WTC11 (cell line): ENCODE measurements at regions not wholly inside any gene's neighbourhood (a gene's known extent, or its start where the extent isn't known, plus 50 kb on each side); places are given as distances from the start of the nearest gene placed in this dataset.

Source experiments
- ATAC-seq: fragments of 200-7000 bp; cut with Tn5 transposase; 2 replicates; pipeline ENCODE4 v1.10.0; 2021; ENCODE audit warnings: mild to moderate bottlenecking, moderate library complexity
- CTCF ChIA-PET: fragments of 300-600 bp; sonication (Branson Sonifier 250); formaldehyde crosslinking; loops from one replicate; lab custom pipeline; 2021; ENCODE audit warnings: antibody characterized with exemption; lab: Charles Lee
- POLR2A ChIA-PET: fragments of 350-600 bp; sonication (Branson Sonifier 250); formaldehyde crosslinking; loops from one replicate; lab custom pipeline; 2021; ENCODE audit warnings: antibody characterized with exemption; lab: Charles Lee
- DNase-seq: peaks from one replicate; pipeline ENCODE4 v3.0.0; 2021; ENCODE audit warnings: low spot score
- H3K27ac Mint-ChIP-seq: 2 replicates; pipeline ENCODE4 v1.8.0; 2021; ENCODE audit warnings: mixed read lengths
- H3K27me3 Mint-ChIP-seq: 2 replicates; pipeline ENCODE4 v1.8.0; 2021; ENCODE audit warnings: low read depth, mild to moderate bottlenecking, moderate library complexity, mixed read lengths
- H3K36me3 Mint-ChIP-seq: 2 replicates; pipeline ENCODE4 v1.8.0; 2021; ENCODE audit warnings: mixed read lengths
- H3K4me1 Mint-ChIP-seq: 2 replicates; pipeline ENCODE4 v1.8.0; 2022; ENCODE audit warnings: mixed read lengths
- H3K4me3 Mint-ChIP-seq: 2 replicates; pipeline ENCODE4 v1.8.0; 2021; ENCODE audit warnings: mild to moderate bottlenecking, moderate library complexity, mixed read lengths
- H3K9me3 Mint-ChIP-seq: 2 replicates; pipeline ENCODE4 v1.8.0; 2021; ENCODE audit warnings: mixed read lengths
- ATF1 ChIP-seq: sonication (generic); formaldehyde crosslinking; IDR thresholded peaks from 2 replicates; pipeline ENCODE4 v1.8.1; 2023; ENCODE audit warnings: mild to moderate bottlenecking, moderate library complexity, missing genetic modification reagents
- ETV6 ChIP-seq: sonication (generic); formaldehyde crosslinking; IDR thresholded peaks from 2 replicates; pipeline ENCODE4 v1.8.1; 2022; ENCODE audit warnings: mild to moderate bottlenecking, missing genetic modification reagents
- FOXK1 ChIP-seq: sonication (generic); formaldehyde crosslinking; IDR thresholded peaks from 2 replicates; pipeline ENCODE4 v1.8.0; 2022; ENCODE audit warnings: mild to moderate bottlenecking, moderate library complexity, missing genetic modification reagents
- GTF2I ChIP-seq: fragments of 250-450 bp; sonication (Bioruptor Pico); conservative IDR thresholded peaks from 2 replicates; pipeline ENCODE4 v1.4.0; 2021; ENCODE audit warnings: mild to moderate bottlenecking
- JUN ChIP-seq: sonication (generic); formaldehyde crosslinking; IDR thresholded peaks from 2 replicates; pipeline ENCODE4 v1.8.0; 2023; ENCODE audit warnings: mild to moderate bottlenecking, missing genetic modification reagents
- KAT7 ChIP-seq: sonication (generic); formaldehyde crosslinking; IDR thresholded peaks from 2 replicates; pipeline ENCODE4 v1.8.1; 2023; ENCODE audit warnings: missing genetic modification reagents, mild to moderate bottlenecking, borderline replicate concordance
- MXD4 ChIP-seq: fragments of 250-450 bp; sonication (Bioruptor Pico); IDR thresholded peaks from 2 replicates; pipeline ENCODE4 v1.8.0; 2021; ENCODE audit warnings: mild to moderate bottlenecking, moderate library complexity, borderline replicate concordance
- MYBL2 ChIP-seq: sonication (generic); formaldehyde crosslinking; IDR thresholded peaks from 2 replicates; pipeline ENCODE4 v1.8.1; 2023; ENCODE audit warnings: mild to moderate bottlenecking, moderate library complexity, missing genetic modification reagents
- NR3C1 ChIP-seq: sonication (generic); formaldehyde crosslinking; conservative IDR thresholded peaks from 2 replicates; pipeline ENCODE4 v1.8.1; 2023; ENCODE audit warnings: low read depth, mild to moderate bottlenecking, missing genetic modification reagents
- OVOL2 ChIP-seq: fragments of 250-450 bp; sonication (Bioruptor Pico); IDR thresholded peaks from 2 replicates; pipeline ENCODE4 v1.9.0; 2021; ENCODE audit warnings: mild to moderate bottlenecking, borderline replicate concordance
- ZNF138 ChIP-seq: sonication (generic); formaldehyde crosslinking; conservative IDR thresholded peaks from 2 replicates; pipeline ENCODE4 v1.8.1; 2022; ENCODE audit warnings: mild to moderate bottlenecking, moderate library complexity, missing genetic modification reagents
- ZNF232 ChIP-seq: sonication (generic); formaldehyde crosslinking; IDR thresholded peaks from 2 replicates; pipeline ENCODE4 v1.8.0; 2022; ENCODE audit warnings: mild to moderate bottlenecking, missing genetic modification reagents
- ZNF532 ChIP-seq: fragments of 250-450 bp; sonication (Bioruptor Pico); IDR thresholded peaks from 2 replicates; pipeline ENCODE4 v1.9.0; 2021; ENCODE audit warnings: mild to moderate bottlenecking, borderline replicate concordance
- ZSCAN18 ChIP-seq: fragments of 250-450 bp; sonication (Bioruptor Pico); IDR thresholded peaks from 2 replicates; pipeline ENCODE4 v2.1.2; 2022; ENCODE audit warnings: mild to moderate bottlenecking, moderate library complexity
- TF ChIP-seq, protein P1 (sequence below): sonication (generic); formaldehyde crosslinking; IDR thresholded peaks from 2 replicates; pipeline ENCODE4 v1.8.1; 2023; ENCODE audit warnings: mild to moderate bottlenecking, missing genetic modification reagents, borderline replicate concordance
- TF ChIP-seq, protein P2 (sequence below): sonication (generic); formaldehyde crosslinking; IDR thresholded peaks from 2 replicates; pipeline ENCODE4 v1.8.1; 2022; ENCODE audit warnings: low read depth, mild to moderate bottlenecking, moderate library complexity, missing genetic modification reagents, borderline replicate concordance
- TF ChIP-seq, protein P3 (sequence below): sonication (generic); formaldehyde crosslinking; IDR thresholded peaks from 2 replicates; pipeline ENCODE4 v1.8.1; 2023; ENCODE audit warnings: mild to moderate bottlenecking, missing genetic modification reagents, moderate library complexity
- TF ChIP-seq, protein P4 (sequence below): sonication (generic); formaldehyde crosslinking; conservative IDR thresholded peaks from 2 replicates; pipeline ENCODE4 v1.8.1; 2022; ENCODE audit warnings: mild to moderate bottlenecking, missing genetic modification reagents
- TF ChIP-seq, protein P5 (sequence below): fragments of 250-450 bp; sonication (Bioruptor Pico); IDR thresholded peaks from 2 replicates; pipeline ENCODE4 v1.9.0; 2021; ENCODE audit warnings: moderate library complexity, mild to moderate bottlenecking, inconsistent platforms, borderline replicate concordance
- TF ChIP-seq, protein P6 (sequence below): sonication (generic); formaldehyde crosslinking; IDR thresholded peaks from 2 replicates; pipeline ENCODE4 v1.8.1; 2022; ENCODE audit warnings: missing genetic modification reagents, borderline replicate concordance

GRCh38 chr10:128606055-128606454 is 479.8 kb upstream of the MKI67 start:
- no peak for ATAC-seq
- TF ChIP-seq, protein P1, sequence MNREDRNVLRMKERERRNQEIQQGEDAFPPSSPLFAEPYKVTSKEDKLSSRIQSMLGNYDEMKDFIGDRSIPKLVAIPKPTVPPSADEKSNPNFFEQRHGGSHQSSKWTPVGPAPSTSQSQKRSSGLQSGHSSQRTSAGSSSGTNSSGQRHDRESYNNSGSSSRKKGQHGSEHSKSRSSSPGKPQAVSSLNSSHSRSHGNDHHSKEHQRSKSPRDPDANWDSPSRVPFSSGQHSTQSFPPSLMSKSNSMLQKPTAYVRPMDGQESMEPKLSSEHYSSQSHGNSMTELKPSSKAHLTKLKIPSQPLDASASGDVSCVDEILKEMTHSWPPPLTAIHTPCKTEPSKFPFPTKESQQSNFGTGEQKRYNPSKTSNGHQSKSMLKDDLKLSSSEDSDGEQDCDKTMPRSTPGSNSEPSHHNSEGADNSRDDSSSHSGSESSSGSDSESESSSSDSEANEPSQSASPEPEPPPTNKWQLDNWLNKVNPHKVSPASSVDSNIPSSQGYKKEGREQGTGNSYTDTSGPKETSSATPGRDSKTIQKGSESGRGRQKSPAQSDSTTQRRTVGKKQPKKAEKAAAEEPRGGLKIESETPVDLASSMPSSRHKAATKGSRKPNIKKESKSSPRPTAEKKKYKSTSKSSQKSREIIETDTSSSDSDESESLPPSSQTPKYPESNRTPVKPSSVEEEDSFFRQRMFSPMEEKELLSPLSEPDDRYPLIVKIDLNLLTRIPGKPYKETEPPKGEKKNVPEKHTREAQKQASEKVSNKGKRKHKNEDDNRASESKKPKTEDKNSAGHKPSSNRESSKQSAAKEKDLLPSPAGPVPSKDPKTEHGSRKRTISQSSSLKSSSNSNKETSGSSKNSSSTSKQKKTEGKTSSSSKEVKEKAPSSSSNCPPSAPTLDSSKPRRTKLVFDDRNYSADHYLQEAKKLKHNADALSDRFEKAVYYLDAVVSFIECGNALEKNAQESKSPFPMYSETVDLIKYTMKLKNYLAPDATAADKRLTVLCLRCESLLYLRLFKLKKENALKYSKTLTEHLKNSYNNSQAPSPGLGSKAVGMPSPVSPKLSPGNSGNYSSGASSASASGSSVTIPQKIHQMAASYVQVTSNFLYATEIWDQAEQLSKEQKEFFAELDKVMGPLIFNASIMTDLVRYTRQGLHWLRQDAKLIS, result no peak
- no peak for TF ChIP-seq ETV6
- TF ChIP-seq, protein P2, sequence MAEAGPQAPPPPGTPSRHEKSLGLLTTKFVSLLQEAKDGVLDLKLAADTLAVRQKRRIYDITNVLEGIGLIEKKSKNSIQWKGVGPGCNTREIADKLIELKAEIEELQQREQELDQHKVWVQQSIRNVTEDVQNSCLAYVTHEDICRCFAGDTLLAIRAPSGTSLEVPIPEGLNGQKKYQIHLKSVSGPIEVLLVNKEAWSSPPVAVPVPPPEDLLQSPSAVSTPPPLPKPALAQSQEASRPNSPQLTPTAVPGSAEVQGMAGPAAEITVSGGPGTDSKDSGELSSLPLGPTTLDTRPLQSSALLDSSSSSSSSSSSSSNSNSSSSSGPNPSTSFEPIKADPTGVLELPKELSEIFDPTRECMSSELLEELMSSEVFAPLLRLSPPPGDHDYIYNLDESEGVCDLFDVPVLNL, result no peak
- TF ChIP-seq, protein P3, sequence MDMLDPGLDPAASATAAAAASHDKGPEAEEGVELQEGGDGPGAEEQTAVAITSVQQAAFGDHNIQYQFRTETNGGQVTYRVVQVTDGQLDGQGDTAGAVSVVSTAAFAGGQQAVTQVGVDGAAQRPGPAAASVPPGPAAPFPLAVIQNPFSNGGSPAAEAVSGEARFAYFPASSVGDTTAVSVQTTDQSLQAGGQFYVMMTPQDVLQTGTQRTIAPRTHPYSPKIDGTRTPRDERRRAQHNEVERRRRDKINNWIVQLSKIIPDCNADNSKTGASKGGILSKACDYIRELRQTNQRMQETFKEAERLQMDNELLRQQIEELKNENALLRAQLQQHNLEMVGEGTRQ (CRISPR knock-in tag), result no peak
- TF ChIP-seq ATF1 (CRISPR knock-in tag), result no peak
- no peak for TF ChIP-seq NR3C1 (CRISPR knock-in tag)
- TF ChIP-seq FOXK1 (CRISPR knock-in tag), result no peak
- TF ChIP-seq MYBL2 (CRISPR knock-in tag), result no peak
- no peak for TF ChIP-seq ZNF138 (CRISPR knock-in tag)
- no peak for TF ChIP-seq OVOL2 (CRISPR knock-in tag)
- H3K4me3 Mint-ChIP-seq, result no peak overlapping the region
- H3K4me1 Mint-ChIP-seq, result no peaks in the 10 kb centered on the region
- no peaks in the 10 kb centered on the region for H3K27me3 Mint-ChIP-seq
- H3K9me3 Mint-ChIP-seq, result peaks cover 14% of the 10 kb centered on the region
- CTCF ChIA-PET, result no interaction called here
- peaks cover 5% of the 10 kb centered on the region; the same call in 1 of the 2 replicates for H3K36me3 Mint-ChIP-seq
- POLR2A ChIA-PET, result no interaction called here
- H3K27ac Mint-ChIP-seq, result no peak overlapping the region
- no peak for DNase-seq

- CTCF ChIA-PET, result no interaction called here
- H3K27me3 Mint-ChIP-seq, result no peaks in the 10 kb centered on the region
- ATAC-seq, result no peak
- DNase-seq, result no peak
- H3K36me3 Mint-ChIP-seq, result peaks cover 1% of the 10 kb centered on the region; the same call in 1 of the 2 replicates
- no peaks in the 10 kb centered on the region for H3K4me1 Mint-ChIP-seq
- H3K27ac Mint-ChIP-seq, result no peak overlapping the region
- no peak overlapping the region for H3K4me3 Mint-ChIP-seq
- H3K9me3 Mint-ChIP-seq, result peaks cover 2% of the 10 kb centered on the region
- POLR2A ChIA-PET, result no interaction called here
- TF ChIP-seq, protein P4, sequence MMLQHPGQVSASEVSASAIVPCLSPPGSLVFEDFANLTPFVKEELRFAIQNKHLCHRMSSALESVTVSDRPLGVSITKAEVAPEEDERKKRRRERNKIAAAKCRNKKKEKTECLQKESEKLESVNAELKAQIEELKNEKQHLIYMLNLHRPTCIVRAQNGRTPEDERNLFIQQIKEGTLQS (CRISPR knock-in tag), result no peak
- TF ChIP-seq ZSCAN18 (CRISPR knock-in tag), result no peak
- no peak for TF ChIP-seq MXD4 (CRISPR knock-in tag)
- TF ChIP-seq GTF2I (CRISPR knock-in tag), result no peak
- TF ChIP-seq ZNF532, result no peak
- TF ChIP-seq, protein P5, sequence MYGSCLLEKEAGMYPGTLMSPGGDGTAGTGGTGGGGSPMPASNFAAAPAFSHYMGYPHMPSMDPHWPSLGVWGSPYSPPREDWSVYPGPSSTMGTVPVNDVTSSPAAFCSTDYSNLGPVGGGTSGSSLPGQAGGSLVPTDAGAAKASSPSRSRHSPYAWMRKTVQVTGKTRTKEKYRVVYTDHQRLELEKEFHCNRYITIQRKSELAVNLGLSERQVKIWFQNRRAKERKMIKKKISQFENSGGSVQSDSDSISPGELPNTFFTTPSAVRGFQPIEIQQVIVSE, result no peak
- TF ChIP-seq JUN (CRISPR knock-in tag), result no peak
- TF ChIP-seq ZNF232 (CRISPR knock-in tag), result no peak
- no peak for TF ChIP-seq KAT7 (CRISPR knock-in tag)
- TF ChIP-seq, protein P6, sequence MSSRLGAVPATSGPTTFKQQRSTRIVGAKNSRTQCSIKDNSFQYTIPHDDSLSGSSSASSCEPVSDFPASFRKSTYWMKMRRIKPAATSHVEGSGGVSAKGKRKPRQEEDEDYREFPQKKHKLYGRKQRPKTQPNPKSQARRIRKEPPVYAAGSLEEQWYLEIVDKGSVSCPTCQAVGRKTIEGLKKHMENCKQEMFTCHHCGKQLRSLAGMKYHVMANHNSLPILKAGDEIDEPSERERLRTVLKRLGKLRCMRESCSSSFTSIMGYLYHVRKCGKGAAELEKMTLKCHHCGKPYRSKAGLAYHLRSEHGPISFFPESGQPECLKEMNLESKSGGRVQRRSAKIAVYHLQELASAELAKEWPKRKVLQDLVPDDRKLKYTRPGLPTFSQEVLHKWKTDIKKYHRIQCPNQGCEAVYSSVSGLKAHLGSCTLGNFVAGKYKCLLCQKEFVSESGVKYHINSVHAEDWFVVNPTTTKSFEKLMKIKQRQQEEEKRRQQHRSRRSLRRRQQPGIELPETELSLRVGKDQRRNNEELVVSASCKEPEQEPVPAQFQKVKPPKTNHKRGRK, result no peak
Observed at GRCh38 chr10:128608791-128609190, 482.6 kb upstream of the MKI67 start.
